Stimulated activated CD4-positive, alpha-beta T cell treated with anti-CD3 and anti-CD28 coated beads, Interleukin-2, amount 100 ng/mL, for 4 hours (primary cell): ENCODE measurements at regions not wholly inside any gene's neighbourhood (a gene's known extent, or its start where the extent isn't known, plus 50 kb on each side); places are given as distances from the start of the nearest gene placed in this dataset.
"Not testable (repeated sequence)": the region's sequence is repeated elsewhere in the genome, so short reads cannot be mapped to it uniquely, and the experiment has no call there.

ENCODE experiments used
- DNase-seq: peaks from one replicate; pipeline ENCODE4 v3.0.0-alpha.2; 2020; ENCODE audit warnings: low read depth

- DNase-seq, result no peak
Measured at GRCh38 chr1:157460381-157460780, 91.9 kb downstream of the FCRL5 start.

- no peak for DNase-seq
Measured at GRCh38 chr1:157457279-157457678, 95.0 kb downstream of the FCRL5 start.

DNA sequence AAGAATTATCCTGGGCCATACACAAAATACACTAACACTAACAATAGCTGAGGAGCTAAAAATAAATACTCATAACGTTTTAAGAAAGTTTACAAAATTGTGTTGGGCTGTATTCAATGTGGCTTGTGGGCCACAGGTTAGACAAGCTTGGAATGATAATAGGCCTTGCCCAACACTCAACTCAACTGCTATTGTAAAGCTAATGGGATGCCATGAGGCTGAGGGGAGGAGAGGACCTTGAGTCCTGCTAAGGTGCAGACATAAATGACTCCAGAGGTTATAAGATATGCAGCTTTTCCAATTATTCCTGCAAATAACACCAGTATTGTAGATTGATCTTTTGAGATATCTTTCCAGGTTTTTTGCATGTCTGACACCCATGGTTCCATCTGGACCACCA, 97.0 kb downstream of the FCRL5 start:
- no peak for DNase-seq

DNA sequence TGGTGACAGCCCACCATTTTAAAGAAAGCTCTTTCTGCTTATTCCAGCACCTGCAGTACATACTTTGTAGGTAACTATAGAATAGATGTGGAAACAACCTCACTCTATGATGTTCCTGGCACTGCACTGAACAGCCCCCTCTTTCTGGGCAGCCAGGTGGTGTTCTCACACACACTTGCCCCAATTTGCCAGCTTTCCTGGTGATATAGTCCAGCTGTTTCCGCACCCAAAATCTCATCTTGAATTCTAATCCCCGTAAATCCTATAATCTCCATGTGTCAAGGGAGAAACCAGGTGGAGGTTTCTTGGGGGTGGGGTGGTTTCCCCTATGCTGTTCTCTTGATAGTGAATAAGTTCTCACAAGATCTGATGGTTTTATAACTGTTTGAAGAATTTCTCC, 102.2 kb downstream of the FCRL5 start:
- no peak for DNase-seq

GRCh38 chr1:157448636-157449035, 103.7 kb downstream of the FCRL5 start:
- DNase-seq, result no peak

DNA sequence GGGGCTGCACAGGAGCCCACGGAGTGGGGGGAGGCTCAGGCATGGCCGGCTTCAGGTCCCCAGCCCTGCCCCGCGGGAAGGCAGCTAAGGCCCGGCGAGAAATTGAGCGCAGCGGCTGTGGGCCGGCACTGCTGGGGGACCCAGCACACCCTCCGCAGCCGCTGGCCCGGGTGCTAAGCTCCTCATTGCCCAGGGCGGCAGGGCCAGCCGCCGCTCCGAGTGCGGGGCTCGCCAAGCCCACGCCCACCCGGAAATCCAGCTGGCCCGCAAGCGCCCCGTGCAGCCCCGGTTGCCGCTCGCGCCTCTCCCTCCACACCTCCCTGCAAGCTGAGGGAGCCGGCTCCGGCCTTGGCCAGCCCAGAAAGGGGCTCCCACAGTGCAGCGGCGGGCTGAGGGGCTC, 106.0 kb downstream of the FCRL5 start:
- DNase-seq, result not testable (repeated sequence)

- DNase-seq, result not testable (repeated sequence)
Measured at GRCh38 chr1:157445616-157446140, 106.6 kb downstream of the FCRL5 start.

- no peak for DNase-seq
Measured at GRCh38 chr1:157442065-157442464, 110.2 kb downstream of the FCRL5 start.

GRCh38 chr1:157439302-157439954, 112.9 kb downstream of the FCRL5 start:
- DNase-seq, result no peak

DNA sequence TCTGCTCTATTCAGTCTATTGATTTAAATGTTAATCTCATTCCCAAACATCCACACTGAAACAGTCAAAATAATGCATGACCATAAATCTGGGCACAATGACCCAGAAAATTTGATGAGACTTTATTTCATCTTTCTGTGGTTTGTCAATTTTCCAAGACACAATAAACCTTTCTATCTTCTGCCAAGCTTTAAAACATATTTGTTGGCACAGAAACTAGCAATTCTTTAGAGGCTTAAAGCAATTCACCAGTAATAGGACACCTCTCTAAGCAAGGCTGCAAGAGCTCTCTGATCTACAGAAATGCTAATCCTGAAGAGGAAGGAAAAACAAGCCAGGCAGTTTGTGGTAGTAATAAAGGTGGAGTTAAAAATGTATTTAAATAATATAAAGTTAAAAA, 113.7 kb downstream of the FCRL5 start:
- DNase-seq, result no peak

DNA sequence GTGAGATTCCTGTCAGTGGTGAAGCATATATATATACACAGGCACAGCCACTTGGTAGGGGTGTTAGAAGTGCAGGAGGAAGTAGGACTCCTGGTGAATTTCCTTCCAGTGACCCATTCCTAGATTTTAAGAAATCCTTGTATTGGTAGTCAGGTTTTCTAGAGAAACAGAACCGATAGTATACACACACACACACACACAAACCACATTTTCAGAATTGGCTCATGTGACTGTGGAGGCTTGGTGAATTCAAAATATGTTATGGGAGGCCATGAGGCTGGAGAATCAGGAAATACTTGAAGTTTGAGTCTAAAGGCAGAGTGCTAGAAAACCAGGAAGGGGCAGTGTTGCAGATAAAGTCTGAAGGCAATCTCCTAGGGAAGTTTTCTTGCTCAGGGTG, 114.2 kb downstream of the FCRL5 start:
- no peak for DNase-seq

DNA sequence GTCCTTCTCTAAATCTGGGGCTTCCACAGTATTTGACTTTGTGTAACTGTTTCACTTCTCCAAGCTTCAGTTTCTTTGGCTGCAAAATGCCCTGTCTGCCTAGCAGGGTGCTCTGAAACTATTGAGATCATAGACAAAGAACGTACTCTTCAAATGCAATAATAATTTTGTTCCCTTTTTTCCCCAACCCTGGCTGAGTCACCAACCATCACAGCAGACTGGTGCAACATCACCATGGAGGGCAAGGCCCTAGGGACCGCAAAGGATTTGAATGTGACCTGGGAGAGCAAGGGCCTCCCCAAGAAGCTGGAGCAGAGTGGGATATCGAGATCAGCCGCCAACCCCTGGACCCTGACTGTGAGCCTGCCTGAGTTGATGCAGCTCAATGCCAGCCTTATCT, 115.0 kb downstream of the FCRL5 start:
- DNase-seq, result no peak

DNA sequence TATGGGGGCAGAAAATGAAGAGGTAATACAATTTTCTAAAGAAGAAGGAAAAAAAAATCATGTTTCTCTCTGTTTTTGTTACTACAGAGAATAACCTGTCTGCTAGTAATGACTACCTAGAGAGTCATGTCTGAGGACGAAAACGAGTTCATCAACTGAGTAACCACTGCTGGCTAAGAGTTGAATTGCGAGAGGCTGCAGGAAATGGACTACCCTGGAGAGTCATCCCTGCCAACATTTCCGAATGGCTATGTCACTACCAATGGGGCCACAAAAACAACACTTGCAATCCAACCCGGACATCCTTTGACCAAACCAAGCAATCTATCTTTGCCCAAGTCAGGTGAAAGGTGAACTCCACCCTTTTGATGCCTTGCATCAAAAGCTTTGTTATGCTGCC, 120.6 kb downstream of the FCRL5 start:
- no peak for DNase-seq

DNA sequence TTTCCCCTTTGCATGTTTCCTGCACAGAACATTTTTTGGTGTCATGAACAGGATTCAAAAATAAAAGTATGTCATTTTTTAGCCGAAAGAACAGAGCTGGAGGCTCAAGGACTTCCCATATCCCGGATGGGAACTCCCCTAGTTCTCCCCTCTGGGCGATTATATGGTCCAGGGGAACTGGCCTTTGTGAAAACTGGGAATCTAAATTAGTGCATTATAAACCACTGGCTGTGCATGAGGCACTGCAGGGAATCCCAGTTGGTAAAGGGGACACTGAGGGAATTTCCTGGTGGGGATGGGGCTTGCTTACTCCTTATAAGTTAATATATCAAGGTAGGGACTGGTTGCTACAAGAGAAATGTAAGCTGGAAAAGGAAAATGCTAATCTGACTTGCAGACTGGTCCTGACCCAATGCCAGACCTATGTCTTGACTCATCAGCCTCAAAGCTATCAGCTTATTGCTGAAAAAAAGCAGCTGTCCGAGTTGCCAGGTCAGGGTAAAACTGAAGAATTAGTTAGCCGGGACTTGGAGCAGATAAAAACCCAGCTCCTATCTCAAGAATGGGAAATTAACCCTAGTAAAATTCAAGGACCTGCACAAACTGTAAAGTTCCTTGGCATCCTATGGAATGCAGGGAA, 122.6 kb downstream of the FCRL5 start:
- no peak for DNase-seq

DNA sequence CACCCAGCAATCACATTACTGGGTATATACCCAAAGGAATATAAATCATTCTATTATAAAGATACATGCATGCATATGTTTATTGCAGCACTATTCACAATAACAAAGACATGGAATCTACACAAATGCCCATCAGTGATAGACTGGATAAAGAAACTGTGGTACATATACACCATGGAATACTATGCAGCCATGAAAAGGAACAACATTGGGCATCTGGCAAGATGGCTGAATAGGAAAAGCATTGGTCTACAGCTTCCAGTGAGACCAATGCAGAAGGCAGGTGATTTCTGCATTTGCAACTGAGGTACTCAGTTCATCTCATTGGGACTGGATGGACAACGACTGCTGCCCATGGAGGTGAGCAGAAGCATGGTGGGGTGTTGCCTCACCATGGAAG, 128.6 kb downstream of the FCRL5 start:
- not testable (repeated sequence) for DNase-seq

DNA sequence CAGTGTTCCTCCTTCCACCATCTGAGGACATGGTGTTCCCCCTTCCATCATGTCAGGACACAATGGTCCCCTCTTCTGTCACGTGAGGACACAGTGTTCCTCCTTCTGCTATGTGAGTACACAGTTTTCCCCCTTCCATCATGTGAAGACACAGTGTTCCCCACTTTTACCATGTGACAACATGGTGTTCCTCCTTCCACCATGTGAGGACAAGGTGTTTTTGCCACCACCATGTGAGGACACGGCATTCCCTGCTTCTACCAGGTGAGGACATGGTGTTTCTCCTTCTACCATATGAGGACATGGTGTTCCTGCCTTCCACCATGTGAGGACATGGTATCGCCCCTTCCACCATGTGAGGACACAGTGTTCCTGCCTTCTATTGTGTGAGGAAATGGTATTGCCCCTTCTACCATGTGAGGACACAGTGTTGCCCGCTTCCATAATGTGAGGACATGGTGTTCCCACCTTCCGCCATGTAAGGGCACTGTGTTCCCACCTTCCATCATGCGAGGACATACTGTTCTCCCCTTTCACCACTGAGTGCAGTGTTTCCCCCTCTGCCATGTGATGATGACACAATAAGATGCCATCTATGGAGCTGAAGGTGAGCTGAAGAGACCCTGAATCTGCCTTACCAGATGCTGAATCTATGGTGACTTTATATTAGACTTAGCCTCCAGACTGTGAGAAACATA, 132.3 kb downstream of the FCRL5 start:
- no peak for DNase-seq

GRCh38 chr1:157418659-157419058, 133.7 kb downstream of the FCRL5 start:
- no peak for DNase-seq

DNA sequence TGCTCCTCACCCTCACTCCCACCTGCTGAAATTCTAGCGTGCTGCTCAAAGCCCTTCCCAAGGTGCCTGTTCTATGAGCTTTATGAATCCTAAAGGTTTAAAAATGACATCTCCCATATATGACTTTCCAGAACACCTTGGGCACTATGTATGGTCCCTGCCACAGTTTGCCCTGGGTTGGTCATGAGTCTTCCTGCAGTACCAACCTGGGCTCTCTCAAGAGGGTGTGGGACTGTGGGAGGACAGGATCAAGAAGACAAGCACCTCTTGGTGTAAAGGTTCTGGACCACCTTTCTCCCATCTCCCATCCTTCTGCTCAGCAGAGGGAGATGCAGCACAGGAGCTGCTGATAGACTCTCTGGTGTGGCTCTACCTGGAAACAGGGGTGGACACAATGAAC, 134.1 kb downstream of the FCRL5 start:
- no peak for DNase-seq

DNA sequence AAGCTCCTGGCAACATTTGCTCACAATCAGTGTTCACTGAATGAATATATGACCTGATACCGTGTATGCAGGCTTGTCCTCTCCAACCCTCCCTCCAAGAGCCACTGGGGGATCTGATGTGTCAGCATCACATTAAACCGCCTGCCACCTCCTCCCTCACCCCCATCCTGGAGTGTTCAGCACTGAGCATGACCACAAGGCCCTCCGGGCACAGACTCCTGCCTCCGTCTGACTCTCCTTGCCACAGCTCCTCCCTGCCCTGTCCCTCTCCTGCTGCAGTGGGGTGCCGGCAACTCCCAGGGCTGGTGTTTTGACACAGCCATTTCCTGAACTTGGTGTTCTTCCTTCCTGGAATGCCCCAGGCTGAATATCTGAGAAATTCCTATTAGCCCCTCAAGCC, 136.7 kb downstream of the FCRL5 start:
- DNase-seq, result no peak

GRCh38 chr1:157412308-157412707, 140.0 kb downstream of the FCRL5 start:
- DNase-seq, result no peak

- no peak for DNase-seq
Measured at GRCh38 chr1:157411769-157412168, 140.5 kb downstream of the FCRL5 start.

- no peak for DNase-seq
Measured at GRCh38 chr1:157411064-157411463, 141.3 kb downstream of the FCRL5 start.

GRCh38 chr1:157410457-157410856, 141.9 kb downstream of the FCRL5 start:
- no peak for DNase-seq
